Right hindlimb (tissue), 1 donor: ENCODE measurements at regions not wholly inside any gene's neighbourhood (a gene's known extent, or its start where the extent isn't known, plus 50 kb on each side); places are given as distances from the start of the nearest gene placed in this dataset.
"Not testable (repeated sequence)": the region's sequence is repeated elsewhere in the genome, so short reads cannot be mapped to it uniquely, and the experiment has no call there.

Experiments
- DNase-seq: peaks from one replicate; pipeline ENCODE4 v3.0.0-alpha.2; 2018

- no peak for DNase-seq
Measured at GRCh38 chr4:181760560-181760959, 482.6 kb upstream of the TENM3 start.

GRCh38 chr4:181761156-181761555 is 482.0 kb upstream of the TENM3 start:
- DNase-seq = no peak

GRCh38 chr4:181766061-181766548 is 477.1 kb upstream of the TENM3 start:
- DNase-seq = no peak

GRCh38 chr4:181770971-181771370 is 472.2 kb upstream of the TENM3 start:
- no peak for DNase-seq

GRCh38 chr4:181775298-181775697 is 467.9 kb upstream of the TENM3 start:
- no peak for DNase-seq

GRCh38 chr4:181776264-181777054 is 466.7 kb upstream of the TENM3 start:
- no peak for DNase-seq

- no peak for DNase-seq
Measured at GRCh38 chr4:181777518-181777917, 465.7 kb upstream of the TENM3 start.

- no peak for DNase-seq
Measured at GRCh38 chr4:181784881-181785280, 458.3 kb upstream of the TENM3 start.

- no peak for DNase-seq
Measured at GRCh38 chr4:181792641-181793040, 450.6 kb upstream of the TENM3 start.

- DNase-seq = no peak
Measured at GRCh38 chr4:181793096-181793495, 450.1 kb upstream of the TENM3 start.

- no peak for DNase-seq
Measured at GRCh38 chr4:181796502-181796901, 446.7 kb upstream of the TENM3 start.

- DNase-seq = no peak
Measured at GRCh38 chr4:181798536-181798935, 444.7 kb upstream of the TENM3 start.

GRCh38 chr4:181799561-181800069 is 443.6 kb upstream of the TENM3 start:
- no peak for DNase-seq

- DNase-seq = no peak
Measured at GRCh38 chr4:181802207-181802606, 441.0 kb upstream of the TENM3 start.

GRCh38 chr4:181807771-181808170 is 435.4 kb upstream of the TENM3 start:
- no peak for DNase-seq

- DNase-seq = peak; percentile 37
Measured at GRCh38 chr4:181810711-181811110, 432.5 kb upstream of the TENM3 start.

GRCh38 chr4:181811550-181811949 is 431.7 kb upstream of the TENM3 start:
- DNase-seq = not testable (repeated sequence)

- DNase-seq = no peak
Measured at GRCh38 chr4:181819946-181820345, 423.3 kb upstream of the TENM3 start.

GRCh38 chr4:181820553-181820952 is 422.6 kb upstream of the TENM3 start:
- DNase-seq = no peak

- no peak for DNase-seq
Measured at GRCh38 chr4:181821039-181822004, 421.9 kb upstream of the TENM3 start.

- no peak for DNase-seq
Measured at GRCh38 chr4:181822005-181822375, 421.2 kb upstream of the TENM3 start.

GRCh38 chr4:181823183-181823582 is 420.0 kb upstream of the TENM3 start:
- DNase-seq = no peak

GRCh38 chr4:181823645-181824044 is 419.6 kb upstream of the TENM3 start:
- DNase-seq = no peak

- no peak for DNase-seq
Measured at GRCh38 chr4:181825564-181825963, 417.6 kb upstream of the TENM3 start.
